ENCODE measurements at regions not wholly inside any gene's neighbourhood (a gene's known extent, or its start where the extent isn't known, plus 50 kb on each side); places are given as distances from the start of the nearest gene placed in this dataset.

GRCh38 chr6:84521511-84521910, 242.9 kb downstream of the TBX18 start:
- DNase-seq = no peak

GRCh38 chr6:84517741-84518530, 246.5 kb downstream of the TBX18 start:
- no peak for DNase-seq

- no peak for DNase-seq
Measured at GRCh38 chr6:84516154-84516553, 248.2 kb downstream of the TBX18 start.

GRCh38 chr6:84515067-84515466, 249.3 kb downstream of the TBX18 start:
- no peak for DNase-seq

GRCh38 chr6:84514089-84514971, 250.1 kb downstream of the TBX18 start:
- no peak for DNase-seq

- DNase-seq = no peak
Measured at GRCh38 chr6:84512391-84512790, 252.0 kb downstream of the TBX18 start.

- no peak for DNase-seq
Measured at GRCh38 chr6:84511929-84512328, 252.5 kb downstream of the TBX18 start.

GRCh38 chr6:84508981-84509380, 255.4 kb downstream of the TBX18 start:
- no peak for DNase-seq

GRCh38 chr6:84508334-84508733, 256.1 kb downstream of the TBX18 start:
- DNase-seq = no peak

- DNase-seq = no peak
Measured at GRCh38 chr6:84504025-84504424, 260.4 kb downstream of the TBX18 start.

- no peak for DNase-seq
Measured at GRCh38 chr6:84501315-84501714, 263.1 kb downstream of the TBX18 start.

- DNase-seq = no peak
Measured at GRCh38 chr6:84500726-84501125, 263.7 kb downstream of the TBX18 start.

- DNase-seq = no peak
Measured at GRCh38 chr6:84498905-84499304, 265.5 kb downstream of the TBX18 start.

- no peak for DNase-seq
Measured at GRCh38 chr6:84492241-84493165, 265.1 kb upstream of the CEP162 start.

- DNase-seq = no peak
Measured at GRCh38 chr6:84489598-84489997, 262.2 kb upstream of the CEP162 start.

- no peak for DNase-seq
Measured at GRCh38 chr6:84486526-84486925, 259.1 kb upstream of the CEP162 start.

- no peak for DNase-seq
Measured at GRCh38 chr6:84469144-84469543, 241.7 kb upstream of the CEP162 start.

GRCh38 chr6:84467296-84467695, 239.9 kb upstream of the CEP162 start:
- DNase-seq = no peak

- no peak for DNase-seq
Measured at GRCh38 chr6:84466511-84466910, 239.1 kb upstream of the CEP162 start.

- no peak for DNase-seq
Measured at GRCh38 chr6:84464471-84464870, 237.0 kb upstream of the CEP162 start.

GRCh38 chr6:84462698-84463097, 235.3 kb upstream of the CEP162 start:
- no peak for DNase-seq

GRCh38 chr6:84461461-84461860, 234.0 kb upstream of the CEP162 start:
- no peak for DNase-seq

GRCh38 chr6:84460491-84460890, 233.0 kb upstream of the CEP162 start:
- no peak for DNase-seq

Measured in left hindlimb (tissue), 1 donor.